Suppressor macrophage treated with lipopolysaccharide for 1 hour (primary cell): ENCODE measurements at regions not wholly inside any gene's neighbourhood (a gene's known extent, or its start where the extent isn't known, plus 50 kb on each side); places are given as distances from the start of the nearest gene placed in this dataset.
A peak's percentile ranks its signal among the peaks of the same experiment; 100 is the strongest.
"Not testable (repeated sequence)": the region's sequence is repeated elsewhere in the genome, so short reads cannot be mapped to it uniquely, and the experiment has no call there.

Experiments
- DNase-seq, 3 donors: peaks; one replicate each; pipeline ENCODE4 v3.0.0-alpha.2; 2020 to 2022

DNA sequence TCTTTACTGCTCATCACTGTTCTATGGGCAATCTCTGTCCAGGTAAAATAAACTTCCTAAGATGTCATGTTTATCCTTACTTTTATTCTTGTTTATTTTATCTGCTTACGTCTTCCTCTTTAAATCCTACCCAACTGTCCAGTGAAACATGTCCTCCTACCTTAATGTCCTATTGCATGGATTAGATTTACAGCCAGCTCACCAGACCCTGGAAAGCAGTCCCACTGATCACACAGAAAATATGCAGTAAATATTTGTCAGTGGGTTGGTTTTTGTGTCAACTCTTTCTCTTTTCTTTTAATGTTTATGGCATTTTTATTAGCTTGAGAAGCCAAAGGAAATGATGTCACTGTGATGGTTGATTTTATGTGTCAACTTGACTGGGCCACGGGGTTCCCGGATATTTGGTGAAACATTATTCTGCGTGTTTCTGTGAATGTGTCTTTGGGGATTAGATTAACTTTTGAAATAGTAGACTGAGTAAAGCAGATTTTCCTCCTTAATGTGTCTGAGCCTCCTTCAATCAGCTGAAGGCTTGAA, 258.3 kb downstream of the SRGAP2C start:
- peak; percentile 17 to 60 (median 40) for DNase-seq

DNA sequence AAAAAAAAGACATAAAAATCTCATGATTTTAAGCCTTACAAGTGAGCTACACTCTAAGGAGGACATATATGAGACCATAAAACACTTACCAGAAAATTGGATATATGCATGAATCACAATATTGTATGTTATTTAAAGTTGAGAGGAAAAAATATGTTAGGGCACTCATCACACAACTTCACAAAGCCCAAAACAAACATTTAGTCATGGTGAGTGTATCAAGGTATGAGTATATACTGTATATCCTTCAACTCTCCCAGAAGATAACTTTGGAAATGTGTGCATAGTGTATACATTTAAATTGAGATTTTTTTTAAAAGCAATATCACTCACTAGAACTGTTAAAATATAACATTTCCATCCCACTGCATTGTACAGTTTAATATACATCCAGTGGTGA, 259.3 kb downstream of the SRGAP2C start:
- no peak for DNase-seq

DNA sequence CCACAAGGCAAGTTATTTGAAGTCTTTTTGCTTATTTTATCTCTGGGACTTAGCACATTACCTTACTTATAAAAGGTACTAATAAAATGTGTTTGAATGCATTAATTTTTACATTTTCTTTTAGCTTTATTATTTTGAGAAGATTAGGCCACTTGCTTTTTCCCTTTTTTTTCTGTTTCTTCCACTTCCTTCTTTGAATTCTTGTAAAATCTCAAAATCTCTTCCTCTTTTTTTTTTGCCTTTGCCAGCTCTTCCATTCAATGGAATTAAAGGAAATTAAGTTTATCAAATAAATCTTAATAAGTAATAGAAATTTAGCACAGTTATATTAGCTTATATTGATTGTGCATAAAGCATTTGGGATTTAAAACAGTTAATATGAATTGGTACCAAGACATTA, 260.9 kb downstream of the SRGAP2C start:
- peak; percentile 13 to 53 (median 44) for DNase-seq

DNA sequence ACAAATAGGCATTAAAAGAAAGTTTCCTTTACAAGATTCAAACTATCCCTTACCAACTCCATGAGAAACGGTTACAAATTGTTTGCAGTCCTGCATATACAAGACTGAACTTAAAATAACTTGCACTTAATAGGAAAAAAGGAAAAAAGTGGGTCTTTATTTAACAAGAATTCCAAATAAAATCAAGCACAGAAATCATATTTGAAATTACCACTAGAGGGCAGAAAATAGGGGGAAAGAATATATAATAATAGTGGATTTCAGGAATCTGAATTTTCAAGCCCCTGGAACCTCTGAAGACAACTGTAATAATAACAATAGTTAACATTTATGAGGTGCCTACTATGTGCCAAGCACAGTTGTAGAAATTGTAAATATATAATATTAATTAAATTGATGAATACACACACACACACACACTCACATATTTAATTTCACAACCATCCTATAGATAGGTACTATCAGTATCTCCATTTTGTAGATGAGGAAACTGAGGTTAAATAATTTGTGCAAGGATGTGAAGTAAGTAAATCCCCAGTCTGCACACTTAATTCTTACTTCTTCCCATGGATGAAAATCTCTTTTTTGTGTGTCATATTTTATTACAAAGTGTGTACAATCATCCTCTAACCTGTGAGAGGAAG, 262.6 kb downstream of the SRGAP2C start:
- DNase-seq, result peak in 1 of 3 donors; percentile 26

DNA sequence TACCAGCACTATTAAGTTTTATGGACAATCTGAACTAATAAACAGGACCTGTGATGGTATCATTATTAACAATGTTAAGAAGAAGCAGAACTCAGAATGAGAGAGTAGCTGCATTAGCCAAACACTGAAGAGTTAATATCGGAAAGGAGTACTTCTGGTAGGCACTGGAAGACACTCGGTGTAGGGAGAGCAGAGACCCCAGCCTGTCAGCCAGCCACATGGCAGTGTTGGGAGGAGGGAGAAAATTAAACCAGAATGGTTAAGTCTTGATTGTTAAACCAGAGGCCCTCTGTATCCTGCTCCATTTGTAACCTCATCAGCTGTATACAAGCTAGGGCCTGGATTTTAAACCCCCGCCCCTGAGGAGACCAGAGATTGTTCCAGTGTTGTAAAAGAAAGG, 263.3 kb downstream of the SRGAP2C start:
- not testable (repeated sequence) for DNase-seq

DNA sequence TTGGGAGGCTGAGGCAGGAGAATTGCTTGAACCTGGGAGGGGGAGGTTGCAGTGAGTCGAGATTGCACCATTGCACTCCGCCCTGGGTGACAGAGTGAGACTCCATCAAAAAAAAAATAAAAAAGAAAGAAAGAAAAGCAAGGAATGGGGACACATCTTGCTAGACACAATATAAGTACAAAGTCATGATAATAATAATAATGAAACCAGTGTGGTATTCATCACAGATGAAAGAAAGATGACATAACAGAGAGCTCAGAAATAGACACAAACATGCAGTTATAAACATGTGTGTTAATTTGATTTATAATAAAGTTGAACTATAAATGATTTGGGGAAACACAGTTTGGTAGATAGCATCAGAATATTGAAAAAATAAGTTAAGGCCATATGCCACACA, 264.1 kb downstream of the SRGAP2C start:
- DNase-seq, result no peak

DNA sequence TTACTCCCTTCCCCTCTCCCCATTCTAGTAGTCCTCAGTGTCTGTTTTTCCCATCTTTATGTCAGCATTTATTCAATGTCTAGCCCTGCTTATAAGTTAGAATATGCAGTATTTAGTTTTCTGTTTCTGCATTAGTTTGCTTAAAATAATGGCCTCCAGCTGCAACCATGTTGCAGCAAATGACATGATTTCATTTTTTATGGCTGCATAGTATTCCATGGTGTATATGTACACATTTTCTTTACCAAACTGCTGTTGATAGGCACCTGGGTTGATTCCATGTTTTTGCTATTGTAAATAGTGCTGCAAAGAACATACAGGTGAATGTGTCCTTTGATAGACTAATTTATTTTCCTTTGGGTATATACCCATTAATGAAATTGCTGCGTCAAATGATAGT, 267.7 kb downstream of the SRGAP2C start:
- no peak for DNase-seq

DNA sequence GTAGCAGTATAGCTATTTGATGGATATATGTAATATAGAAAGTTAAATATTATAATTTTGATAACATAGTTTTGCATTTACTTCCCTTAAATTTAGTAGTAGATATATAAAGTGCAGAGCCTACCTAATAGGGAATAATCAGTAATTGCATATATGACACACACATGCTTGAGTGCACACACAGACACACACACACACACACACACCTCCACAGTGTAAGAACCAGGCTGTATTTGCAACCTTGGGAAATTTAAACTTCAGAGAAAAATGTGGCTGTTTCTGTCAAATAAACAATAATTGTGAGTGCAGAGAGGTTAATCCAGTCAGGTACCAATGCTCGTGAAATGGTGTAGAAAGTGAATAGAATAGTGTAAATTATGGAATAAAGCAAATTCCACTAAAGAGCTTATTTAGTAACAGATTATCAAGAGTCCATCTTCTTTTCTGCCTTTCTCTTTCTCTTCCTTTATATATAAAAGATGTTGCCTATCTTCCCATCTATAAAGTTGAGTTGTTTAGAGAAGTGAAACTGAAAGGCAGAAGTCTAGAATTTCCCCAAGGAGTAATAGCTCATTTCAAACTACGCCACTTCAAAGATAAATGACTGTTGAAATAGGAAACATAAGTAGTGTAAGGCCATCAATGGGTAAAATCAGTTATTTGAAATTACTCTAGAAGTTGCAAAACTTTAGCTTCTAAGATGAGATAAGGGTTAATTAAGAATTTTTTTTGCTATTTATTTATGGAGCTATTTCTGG, 273.7 kb downstream of the SRGAP2C start:
- DNase-seq, result peak; percentile 75 to 97 (median 94)

DNA sequence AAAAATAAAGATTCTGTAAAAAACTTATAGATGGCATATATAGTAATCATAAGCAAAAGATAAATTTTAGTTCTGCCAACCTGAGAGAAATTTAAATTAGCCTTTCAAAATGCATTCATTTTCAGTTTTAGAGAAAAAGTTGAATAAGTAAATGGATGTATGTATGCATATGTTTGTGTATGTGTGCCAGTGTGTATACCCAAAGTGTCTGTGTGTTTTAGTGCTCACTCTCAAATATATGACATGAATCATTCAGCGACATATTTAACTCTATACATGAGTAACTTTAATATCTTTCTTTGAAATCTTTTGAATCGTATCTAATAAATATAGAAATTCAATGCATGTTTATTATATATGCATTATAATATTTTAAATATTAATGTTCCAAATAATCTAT, 274.5 kb downstream of the SRGAP2C start:
- no peak for DNase-seq

DNA sequence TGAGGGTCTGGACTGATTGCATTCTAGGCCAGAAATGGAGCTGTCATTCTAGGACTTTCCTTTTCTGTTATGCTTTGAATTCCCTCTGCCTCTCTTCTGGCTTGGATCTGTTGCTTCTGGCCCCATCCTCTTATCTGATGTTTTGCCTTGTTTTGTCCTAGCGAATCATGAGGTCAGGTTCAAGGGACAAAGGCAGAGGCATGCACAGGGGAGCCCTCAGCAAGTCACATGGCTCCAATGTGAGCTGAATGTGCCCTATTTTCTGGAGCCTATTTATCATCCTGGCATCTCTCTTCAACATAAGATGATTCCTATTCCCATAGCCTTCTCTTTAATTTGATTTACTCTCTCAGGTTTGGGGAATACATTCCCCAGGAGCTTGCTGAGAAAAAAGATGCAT, 284.6 kb downstream of the SRGAP2C start:
- not testable (repeated sequence) for DNase-seq

DNA sequence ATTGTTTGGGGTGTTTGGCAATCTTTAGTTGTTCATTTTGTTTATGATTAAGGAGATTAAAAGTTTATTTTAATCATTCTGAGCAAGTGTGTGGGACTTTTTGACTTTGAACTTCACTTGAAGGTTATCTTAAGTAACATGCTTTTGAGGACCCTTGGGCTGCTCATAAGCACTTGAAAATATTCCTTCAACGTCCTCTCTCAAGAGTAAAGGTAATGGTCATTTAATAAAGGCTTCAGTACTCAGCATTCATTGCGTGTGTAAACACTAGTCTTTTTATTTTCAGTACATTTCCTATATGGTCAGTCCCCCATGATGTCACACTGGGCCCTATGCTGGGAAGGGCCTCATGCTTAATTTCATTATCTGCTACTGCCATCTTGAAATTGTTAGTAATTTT, 285.6 kb downstream of the SRGAP2C start:
- peak in 1 of 3 donors; percentile 16 for DNase-seq

DNA sequence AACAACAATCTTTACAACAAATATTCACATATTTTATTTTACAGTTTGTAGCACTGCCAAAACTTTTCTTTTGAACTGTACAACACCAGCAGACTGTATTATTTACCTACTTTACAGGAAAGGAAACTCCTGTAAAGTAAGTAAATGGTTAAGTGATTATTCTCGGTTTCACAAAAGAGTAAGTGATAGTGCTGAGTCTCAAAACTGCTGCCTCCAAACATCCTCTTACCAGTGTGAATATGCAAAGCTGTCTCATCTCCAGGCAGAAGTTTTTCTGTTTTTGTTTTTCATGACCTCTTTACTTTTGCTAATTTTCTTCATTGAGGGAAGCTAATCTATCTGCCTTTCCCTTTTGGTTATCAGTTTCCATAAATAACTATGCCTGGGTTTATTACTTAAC, 286.7 kb downstream of the SRGAP2C start:
- no peak for DNase-seq

DNA sequence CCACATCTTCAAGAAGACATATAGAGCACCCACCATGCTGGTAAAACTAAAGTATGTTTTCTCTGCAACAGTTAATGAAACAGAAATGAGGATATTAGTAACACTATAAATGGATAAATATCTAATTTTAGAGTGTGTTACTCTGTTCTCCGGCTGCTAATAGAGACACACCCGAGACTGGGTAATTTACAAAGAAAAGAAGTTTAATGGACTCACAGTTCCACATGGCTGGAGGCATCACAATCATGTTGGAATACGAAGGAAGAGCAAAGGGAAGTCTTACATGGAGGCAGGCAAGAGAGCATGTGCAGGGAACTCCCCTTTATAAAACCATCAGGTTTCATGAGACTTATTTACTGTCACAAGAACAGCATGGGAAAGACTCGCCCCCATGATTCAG, 287.2 kb downstream of the SRGAP2C start:
- no peak for DNase-seq

DNA sequence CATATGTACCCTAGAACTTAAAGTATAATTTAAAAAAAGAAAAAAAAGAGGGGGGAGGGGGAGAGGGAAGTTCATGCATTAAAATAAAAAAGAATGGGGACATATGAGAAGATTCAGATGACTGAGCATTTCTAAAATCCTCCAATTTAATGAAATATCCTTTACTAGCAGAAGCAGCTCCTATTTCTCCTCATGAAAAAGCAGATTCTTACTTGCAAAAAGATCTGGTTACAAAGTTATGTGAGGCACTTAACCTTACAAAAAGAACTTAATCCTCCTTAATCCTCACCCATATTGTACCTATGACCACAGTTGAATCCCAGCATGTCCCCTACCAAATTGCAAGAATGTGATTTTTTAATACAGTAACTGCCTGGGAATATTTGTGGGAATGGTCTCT, 298.5 kb downstream of the SRGAP2C start:
- no peak for DNase-seq

DNA sequence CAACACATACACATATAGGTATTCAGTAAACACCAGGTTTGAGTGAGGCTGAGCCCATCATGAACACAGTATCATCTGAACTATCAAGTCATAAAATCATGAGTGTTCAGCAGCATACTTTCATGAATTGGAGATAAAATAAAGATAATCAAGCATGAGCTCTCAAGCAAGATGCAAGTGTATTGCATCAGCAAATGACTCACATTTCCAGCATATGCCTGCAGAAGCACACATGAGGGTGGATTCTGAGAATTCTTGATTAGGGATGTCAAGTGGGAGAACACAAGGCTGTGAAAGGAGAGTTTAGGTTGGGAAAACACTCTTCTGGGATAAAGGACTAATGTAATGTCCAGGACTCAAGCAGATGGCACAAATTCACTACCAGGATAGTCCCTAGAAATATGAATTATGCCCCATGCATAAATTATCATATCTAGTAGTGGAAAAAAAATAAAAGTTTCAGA, 299.2 kb downstream of the SRGAP2C start:
- DNase-seq, result peak; percentile 48 to 68 (median 58)

DNA sequence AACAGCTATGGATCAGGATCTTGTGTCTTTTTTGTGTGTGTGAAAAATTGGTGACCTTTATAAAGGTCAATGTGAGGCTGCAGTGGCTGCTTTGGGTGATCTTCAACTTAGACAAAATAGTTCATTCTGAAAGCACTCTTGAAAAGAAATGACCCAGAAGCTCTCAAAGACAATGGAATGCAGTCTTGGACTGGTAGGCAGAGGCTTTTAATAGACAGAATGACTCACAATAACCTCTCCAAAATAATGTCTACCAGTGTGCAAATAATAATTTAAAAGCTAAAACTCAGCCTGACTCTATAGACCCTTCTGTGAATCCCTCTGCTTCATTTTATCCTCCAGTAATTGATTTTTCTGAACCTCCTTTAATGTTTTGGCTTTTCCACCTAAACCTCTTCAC, 310.0 kb downstream of the SRGAP2C start:
- not testable (repeated sequence) for DNase-seq

DNA sequence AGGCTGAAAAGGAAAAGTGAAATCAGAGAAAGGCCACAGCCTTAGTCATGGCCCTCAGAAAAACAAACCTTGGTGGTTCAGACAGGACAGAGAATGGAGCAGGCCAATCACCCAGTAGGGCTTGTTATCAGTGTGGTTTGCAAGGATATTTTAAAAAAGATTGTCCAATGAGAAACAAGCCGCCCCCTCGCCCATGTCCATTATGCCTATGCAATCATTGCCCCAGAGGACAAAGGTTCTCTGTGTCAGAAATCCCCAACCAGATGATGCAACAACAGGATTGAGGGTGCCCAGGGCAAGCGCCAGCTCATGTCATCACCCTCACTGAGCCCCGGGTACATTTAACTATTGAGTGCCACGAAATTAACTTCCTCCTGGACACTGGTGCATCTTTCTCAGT, 326.7 kb downstream of the SRGAP2C start:
- DNase-seq, result peak; percentile 91 to 95 (median 94)

DNA sequence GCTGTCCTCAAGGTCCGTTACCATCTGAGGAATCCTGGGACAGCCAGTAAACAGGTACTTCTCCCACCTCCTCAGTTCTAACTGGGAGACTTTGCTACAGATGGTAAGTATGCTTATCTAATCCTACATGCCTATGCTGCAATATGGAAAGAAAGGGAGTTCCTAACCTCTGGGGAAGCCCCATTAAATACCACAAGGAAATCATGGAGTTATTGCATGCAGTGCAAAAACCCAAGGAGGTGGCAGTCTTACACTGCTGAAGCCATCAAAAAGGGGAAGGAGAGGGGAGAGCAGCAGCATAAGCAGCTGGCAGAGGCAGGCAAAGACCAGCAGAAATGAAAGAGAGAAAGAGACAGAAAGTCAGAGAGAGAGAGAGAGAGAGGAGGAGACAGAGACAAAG, 327.1 kb downstream of the SRGAP2C start:
- peak; percentile 66 to 84 (median 79) for DNase-seq

DNA sequence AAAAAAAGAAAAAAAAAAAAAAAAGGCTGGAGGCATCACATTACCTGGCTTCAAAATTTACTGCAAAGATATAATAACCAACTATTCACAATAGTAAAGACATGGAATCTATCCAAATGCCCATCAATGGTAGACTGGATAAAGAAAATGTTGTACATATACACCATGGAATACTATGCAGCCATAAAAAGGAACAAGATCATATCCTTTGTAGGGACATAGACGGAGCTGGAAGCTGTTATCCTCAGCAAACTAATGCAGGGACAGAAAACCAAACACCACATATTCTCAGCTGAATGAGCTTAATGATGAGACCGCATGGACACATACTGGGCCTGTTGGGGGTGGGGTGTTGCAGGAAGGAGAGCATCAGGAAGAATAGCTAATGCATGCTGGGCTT, 330.5 kb downstream of the SRGAP2C start:
- no peak for DNase-seq

DNA sequence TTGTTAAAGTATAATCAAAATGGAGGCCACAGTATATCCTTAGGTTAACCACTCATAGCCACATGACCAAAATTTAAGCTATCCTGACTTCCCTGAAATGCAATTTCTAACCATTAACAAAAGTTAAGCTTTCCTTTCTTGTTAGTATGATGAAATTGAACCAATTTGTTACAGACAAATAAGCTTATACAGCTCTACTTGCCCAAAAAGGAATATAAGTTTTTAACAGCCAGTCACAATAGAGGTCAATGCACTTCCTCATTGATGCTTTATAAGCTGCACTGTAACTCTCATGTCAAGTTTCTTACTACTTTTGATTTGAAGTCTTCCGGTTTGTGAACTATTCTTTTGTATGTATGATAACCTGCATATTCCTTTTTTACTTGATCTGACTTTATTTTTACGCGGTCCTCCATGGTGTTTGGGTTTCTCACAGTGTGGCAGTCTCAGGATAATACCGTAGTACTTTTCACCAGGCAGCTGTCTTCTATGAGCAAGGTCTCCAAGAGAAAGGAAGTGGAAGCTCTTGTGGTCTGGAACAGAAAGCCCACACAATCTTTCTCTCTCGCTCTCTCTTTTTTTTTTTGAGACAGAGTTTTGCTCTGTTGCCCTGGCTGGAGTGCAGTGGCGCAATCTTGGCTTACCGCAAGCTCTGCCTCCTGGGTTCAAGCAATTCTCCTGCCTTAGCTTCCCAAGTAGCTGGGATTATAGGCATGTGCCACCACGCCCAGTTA, 331.6 kb downstream of the SRGAP2C start:
- peak; percentile 64 to 84 (median 76) for DNase-seq

DNA sequence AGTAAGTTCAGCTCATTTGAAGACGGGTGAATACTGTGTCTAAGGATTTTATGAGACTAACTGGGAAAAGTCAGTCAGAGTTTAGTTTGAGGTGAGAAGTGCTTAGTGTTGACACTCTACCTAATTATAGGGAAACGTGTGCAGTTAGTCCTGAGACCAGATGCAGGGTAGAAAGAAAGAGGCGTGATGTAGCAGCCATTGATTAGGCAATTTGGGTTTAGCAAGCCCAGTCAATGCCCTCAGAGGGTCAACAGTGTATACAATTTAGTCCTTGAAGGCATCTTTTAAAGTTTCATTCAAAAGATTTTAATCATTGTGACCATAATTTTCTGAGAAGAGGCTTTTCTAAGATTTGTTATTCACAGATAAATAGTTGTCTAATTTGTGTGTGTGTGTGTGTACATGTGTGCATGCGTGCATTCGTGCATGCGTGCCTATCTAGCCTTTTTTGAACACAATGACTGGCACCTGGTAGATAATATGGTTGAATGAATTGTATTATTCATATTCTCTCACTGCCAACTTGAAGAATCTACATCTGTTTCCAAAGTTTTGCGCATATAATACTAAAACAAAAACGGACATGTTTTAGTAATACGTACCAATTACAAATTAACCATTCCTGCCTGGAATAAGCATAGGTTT, 332.9 kb downstream of the SRGAP2C start:
- DNase-seq, result no peak

DNA sequence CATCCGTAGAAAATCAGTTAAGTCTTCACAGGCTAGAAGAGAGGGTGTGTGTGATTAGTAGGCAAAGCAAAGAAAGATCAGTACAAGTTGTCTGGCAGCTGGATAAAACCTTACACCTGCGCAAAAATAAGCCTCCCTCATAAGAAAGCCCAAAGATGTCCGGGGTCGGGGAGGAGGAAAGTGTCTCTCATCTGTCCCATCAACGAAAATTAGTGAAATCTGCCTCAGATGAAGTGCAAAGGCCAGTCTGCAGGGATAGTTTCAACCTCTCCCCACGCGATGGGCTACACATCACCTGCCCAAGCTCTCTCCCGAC, 333.9 kb downstream of the SRGAP2C start:
- DNase-seq, result no peak
